Large intestine (tissue), 3 donors: ENCODE measurements at regions not wholly inside any gene's neighbourhood (a gene's known extent, or its start where the extent isn't known, plus 50 kb on each side); places are given as distances from the start of the nearest gene placed in this dataset.
"Not testable (repeated sequence)": the region's sequence is repeated elsewhere in the genome, so short reads cannot be mapped to it uniquely, and the experiment has no call there.

Source experiments
- DNase-seq, 2 donors: peaks; one replicate each; pipeline versions ENCODE4 v3.0.0 to v3.0.0-alpha.2; 2013
- H3K27ac ChIP-seq: one replicate; pipeline ENCODE4 v1.5.1; 2013; ENCODE audit warnings: low read length
- H3K27me3 ChIP-seq: 2 replicates; pipeline ENCODE4 v1.6.1; 2013; ENCODE audit warnings: low read length; ENCODE audit not compliant: control insufficient read depth, insufficient read depth
- H3K36me3 ChIP-seq: 2 replicates; pipeline ENCODE4 v1.6.1; 2013; ENCODE audit warnings: low read length; ENCODE audit not compliant: control insufficient read depth, insufficient read depth
- H3K4me1 ChIP-seq: one replicate; pipeline ENCODE4 v1.6.1; 2013; ENCODE audit warnings: low read length; ENCODE audit not compliant: control insufficient read depth, insufficient read depth
- H3K4me3 ChIP-seq: one replicate; pipeline ENCODE4 v1.5.1; 2013; ENCODE audit warnings: low read length
- H3K9me3 ChIP-seq: one replicate; pipeline ENCODE4 v1.6.1; 2013; ENCODE audit warnings: mild to moderate bottlenecking, low read depth, low read length, moderate library complexity; ENCODE audit not compliant: control insufficient read depth
- WGBS: methylation state at CpG from one replicate; pipeline ENCODE4 v1.1.5; 2013; ENCODE audit warnings: low lambda C conversion rate; ENCODE audit not compliant: insufficient coverage; 5-methylcytosine and 5-hydroxymethylcytosine counted together

- H3K4me1 ChIP-seq = no peaks in the 10 kb centered on the region
- H3K9me3 ChIP-seq = no peaks in the 10 kb centered on the region
- H3K27ac ChIP-seq = no peak overlapping the region
- no peaks in the 10 kb centered on the region for H3K36me3 ChIP-seq
- WGBS = 80% methylated on average over 1 of the region's 5 CpGs
- H3K4me3 ChIP-seq = no peak overlapping the region
- no peak for DNase-seq
- H3K27me3 ChIP-seq = no peaks in the 10 kb centered on the region
Observed at GRCh38 chr3:159277814-159278213, 476.0 kb downstream of the MFSD1 start.

- 97% methylated on average over 5 of the region's 10 CpGs for WGBS
- no peaks in the 10 kb centered on the region for H3K27me3 ChIP-seq
- H3K4me1 ChIP-seq = no peaks in the 10 kb centered on the region
Observed at GRCh38 chr3:159280386-159281191, 478.7 kb downstream of the MFSD1 start.

GRCh38 chr3:159293493-159293892 lies 491.6 kb downstream of the MFSD1 start:
- Histone ChIP-seq H3K4me3 (no peak overlapping the region), H3K27ac (no peak overlapping the region), H3K36me3 (no peaks in the 10 kb centered on the region), H3K27me3 (no peaks in the 10 kb centered on the region), H3K4me1 (no peaks in the 10 kb centered on the region), H3K9me3 (no peaks in the 10 kb centered on the region)
- no peak for DNase-seq
- WGBS = 100% methylated on average over 1 of the region's 1 CpG

More at GRCh38 chr3:159280386-159281191, 478.7 kb downstream of the MFSD1 start:
- H3K27ac ChIP-seq = no peak overlapping the region
- no peaks in the 10 kb centered on the region for H3K9me3 ChIP-seq
- no peak for DNase-seq
- no peaks in the 10 kb centered on the region for H3K36me3 ChIP-seq
- H3K4me3 ChIP-seq = no peak overlapping the region

- no peaks in the 10 kb centered on the region for H3K36me3 ChIP-seq
- H3K9me3 ChIP-seq = no peaks in the 10 kb centered on the region
- no peaks in the 10 kb centered on the region for H3K4me1 ChIP-seq
- H3K27ac ChIP-seq = no peak overlapping the region
- DNase-seq = no peak
- H3K27me3 ChIP-seq = no peaks in the 10 kb centered on the region
- no CpG with 5 or more reads among the region's 1 CpG for WGBS
- no peak overlapping the region for H3K4me3 ChIP-seq
Observed at GRCh38 chr3:159301961-159302360, 500.1 kb downstream of the MFSD1 start.

GRCh38 chr3:159305017-159305416 lies 503.2 kb downstream of the MFSD1 start:
- Histone ChIP-seq H3K36me3 (no peaks in the 10 kb centered on the region), H3K27me3 (no peaks in the 10 kb centered on the region), H3K27ac (no peak overlapping the region), H3K4me3 (no peak overlapping the region), H3K9me3 (no peaks in the 10 kb centered on the region), H3K4me1 (no peaks in the 10 kb centered on the region)
- DNase-seq = no peak

GRCh38 chr3:159316706-159317105 lies 514.9 kb downstream of the MFSD1 start:
- not testable (repeated sequence) for H3K4me1 ChIP-seq, H3K27ac ChIP-seq, H3K27me3 ChIP-seq, H3K36me3 ChIP-seq, H3K9me3 ChIP-seq, H3K4me3 ChIP-seq, DNase-seq
- no CpG with 5 or more reads among the region's 3 CpGs for WGBS

- H3K36me3 ChIP-seq = no peaks in the 10 kb centered on the region
- no peaks in the 10 kb centered on the region for H3K4me1 ChIP-seq
- H3K27me3 ChIP-seq = no peaks in the 10 kb centered on the region
- no peak for DNase-seq
- H3K27ac ChIP-seq = no peak overlapping the region
- no peaks in the 10 kb centered on the region for H3K9me3 ChIP-seq
- H3K4me3 ChIP-seq = no peak overlapping the region
Observed at GRCh38 chr3:159319156-159319555, 517.3 kb downstream of the MFSD1 start.

GRCh38 chr3:159322322-159322939 lies 520.6 kb downstream of the MFSD1 start:
- no peaks in the 10 kb centered on the region for H3K36me3 ChIP-seq
- H3K27me3 ChIP-seq = no peaks in the 10 kb centered on the region
- H3K9me3 ChIP-seq = no peaks in the 10 kb centered on the region
- no peak overlapping the region for H3K27ac ChIP-seq
- no peaks in the 10 kb centered on the region for H3K4me1 ChIP-seq
- no peak for DNase-seq
- H3K4me3 ChIP-seq = no peak overlapping the region
- WGBS = no CpG with 5 or more reads among the region's 8 CpGs

- Histone ChIP-seq H3K4me1 (no peaks in the 10 kb centered on the region), H3K4me3 (no peak overlapping the region), H3K27me3 (no peaks in the 10 kb centered on the region), H3K27ac (no peak overlapping the region), H3K36me3 (no peaks in the 10 kb centered on the region), H3K9me3 (no peaks in the 10 kb centered on the region)
- 100% methylated on average over 1 of the region's 3 CpGs for WGBS
- DNase-seq = no peak
Observed at GRCh38 chr3:159323848-159324247, 522.0 kb downstream of the MFSD1 start.

- no peaks in the 10 kb centered on the region for H3K27me3 ChIP-seq
- no peak for DNase-seq
- no peaks in the 10 kb centered on the region for H3K36me3 ChIP-seq
- H3K4me1 ChIP-seq = no peaks in the 10 kb centered on the region
- H3K27ac ChIP-seq = no peak overlapping the region
- H3K9me3 ChIP-seq = no peaks in the 10 kb centered on the region
- no CpG with 5 or more reads among the region's 2 CpGs for WGBS
- no peak overlapping the region for H3K4me3 ChIP-seq
Observed at GRCh38 chr3:159326998-159327397, 525.1 kb downstream of the MFSD1 start.

- no peaks in the 10 kb centered on the region for H3K9me3 ChIP-seq
- DNase-seq = no peak
- H3K4me3 ChIP-seq = no peak overlapping the region
- H3K4me1 ChIP-seq = no peaks in the 10 kb centered on the region
- no peaks in the 10 kb centered on the region for H3K36me3 ChIP-seq
- no peaks in the 10 kb centered on the region for H3K27me3 ChIP-seq
- no peak overlapping the region for H3K27ac ChIP-seq
Observed at GRCh38 chr3:159332535-159333099, 530.8 kb downstream of the MFSD1 start.
